ENCODE measurements at regions not wholly inside any gene's neighbourhood (a gene's known extent, or its start where the extent isn't known, plus 50 kb on each side); places are given as distances from the start of the nearest gene placed in this dataset.
"Not testable (repeated sequence)": the region's sequence is repeated elsewhere in the genome, so short reads cannot be mapped to it uniquely, and the experiment has no call there.

GRCh38 chr2:147346142-147346541 lies 498.7 kb upstream of the ACVR2A start:
- DNase-seq (ENCODE audit: low spot score in 2 of 2) (no peak), FAIRE-seq (no peak)

DNA sequence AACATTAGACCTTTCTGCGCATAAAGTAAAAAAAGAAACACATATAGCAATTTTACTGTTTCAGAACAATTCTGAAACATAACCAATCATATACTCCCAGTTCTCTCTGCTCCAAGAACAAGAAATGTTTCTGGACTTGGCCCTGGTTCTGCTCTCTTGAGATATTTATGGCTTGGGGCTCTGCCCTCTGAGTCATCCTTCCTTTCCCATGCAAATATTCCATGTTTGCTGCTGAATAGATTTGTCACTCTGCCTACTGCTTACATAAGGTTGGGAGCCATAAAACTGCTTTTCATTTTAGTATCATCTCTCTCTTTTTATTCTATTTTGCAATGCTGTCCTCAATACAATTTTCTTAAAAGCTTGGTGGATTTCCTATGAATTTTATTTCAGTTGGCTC lies 499.6 kb upstream of the ACVR2A start:
- DNase-seq (ENCODE audit: low spot score in 2 of 2) = no peak
- no peak for FAIRE-seq

GRCh38 chr2:147342329-147342728 lies 502.5 kb upstream of the ACVR2A start:
- DNase-seq (ENCODE audit: low spot score in 2 of 2) = no peak
- no peak for FAIRE-seq

DNA sequence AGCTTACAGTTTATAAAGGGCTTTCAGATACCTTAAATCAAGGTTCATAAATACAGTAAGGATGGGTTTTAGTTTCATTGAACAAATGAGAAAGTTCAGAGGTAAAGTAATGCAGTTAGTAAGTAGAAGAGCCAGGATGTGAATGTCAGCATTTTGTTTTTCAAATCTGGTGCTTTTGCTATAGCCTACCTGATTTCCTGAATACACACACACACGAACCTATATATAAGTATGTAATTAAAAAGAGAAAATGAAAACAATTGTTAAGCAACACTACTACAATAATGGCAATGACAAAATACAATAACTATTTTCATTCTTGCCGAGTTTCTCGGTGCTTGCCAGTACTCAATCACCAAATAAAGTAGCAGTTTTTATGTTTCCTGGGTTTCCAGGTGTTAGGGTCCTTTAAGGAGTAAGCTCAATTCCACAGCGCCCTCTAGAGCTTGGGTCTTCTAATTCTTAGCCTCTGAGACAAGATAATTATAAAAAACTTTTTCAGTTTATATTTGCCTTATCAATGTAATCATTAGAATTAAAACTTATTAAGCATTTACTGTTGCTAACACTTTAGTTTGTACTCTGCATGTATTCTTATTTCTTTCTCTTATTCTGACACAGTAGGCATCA lies 512.9 kb upstream of the ACVR2A start:
- DNase-seq (ENCODE audit: low spot score in 2 of 2) (no peak), FAIRE-seq (no peak)

- no peak for DNase-seq (ENCODE audit: low spot score in 2 of 2)
- FAIRE-seq = no peak
Observed at GRCh38 chr2:147330925-147331324, 513.9 kb upstream of the ACVR2A start.

DNA sequence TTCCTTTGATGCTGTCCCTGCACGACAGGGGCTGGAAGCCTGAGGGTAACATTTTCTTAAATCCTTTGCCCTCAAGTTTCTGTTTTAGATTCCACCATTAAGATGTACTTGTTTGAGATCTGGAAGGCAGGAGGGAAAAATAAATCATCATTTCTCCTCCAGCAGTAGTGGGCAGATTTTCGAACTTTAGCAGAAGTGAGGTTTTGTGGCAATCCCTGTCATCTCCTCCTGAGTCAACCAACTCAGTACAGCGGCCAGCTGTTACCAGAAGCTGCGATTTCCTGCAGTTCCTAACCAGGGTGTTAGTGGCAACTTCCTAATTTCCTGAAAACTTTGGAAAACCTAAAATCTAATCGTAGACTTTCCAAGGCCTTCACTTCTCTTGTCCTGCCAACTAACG lies 517.2 kb upstream of the ACVR2A start:
- DNase-seq (ENCODE audit: low spot score in 2 of 2) = no peak
- FAIRE-seq = no peak

- FAIRE-seq (no peak), DNase-seq (ENCODE audit: low spot score in 2 of 2) (no peak)
Observed at GRCh38 chr2:147325990-147326389, 518.8 kb upstream of the ACVR2A start.

GRCh38 chr2:147320146-147320545 lies 524.7 kb upstream of the ACVR2A start:
- no peak for FAIRE-seq

DNA sequence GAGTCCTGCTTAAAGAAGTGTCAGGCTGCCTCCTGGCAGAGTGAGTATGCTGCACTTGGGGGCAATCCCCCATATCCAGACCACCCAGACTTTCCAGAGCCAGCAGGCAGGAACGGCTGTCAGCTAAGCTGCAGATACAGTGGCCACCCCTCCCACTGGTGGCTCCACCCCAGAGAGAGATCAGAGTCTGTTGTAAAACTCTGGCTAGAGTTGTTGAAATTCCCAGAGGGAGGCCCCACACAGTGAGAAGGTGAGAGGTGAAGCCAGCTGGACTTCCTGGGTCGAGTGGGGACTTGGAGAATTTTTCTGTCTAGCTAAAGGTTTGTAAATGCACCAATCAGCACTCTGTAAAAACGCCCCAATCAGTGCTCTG lies 533.8 kb upstream of the ACVR2A start:
- no peak for FAIRE-seq
- DNase-seq (ENCODE audit: low spot score in 2 of 2) = no peak

More at GRCh38 chr2:147320146-147320545, 524.7 kb upstream of the ACVR2A start:
- no peak for DNase-seq (ENCODE audit: low spot score in 2 of 2)

DNA sequence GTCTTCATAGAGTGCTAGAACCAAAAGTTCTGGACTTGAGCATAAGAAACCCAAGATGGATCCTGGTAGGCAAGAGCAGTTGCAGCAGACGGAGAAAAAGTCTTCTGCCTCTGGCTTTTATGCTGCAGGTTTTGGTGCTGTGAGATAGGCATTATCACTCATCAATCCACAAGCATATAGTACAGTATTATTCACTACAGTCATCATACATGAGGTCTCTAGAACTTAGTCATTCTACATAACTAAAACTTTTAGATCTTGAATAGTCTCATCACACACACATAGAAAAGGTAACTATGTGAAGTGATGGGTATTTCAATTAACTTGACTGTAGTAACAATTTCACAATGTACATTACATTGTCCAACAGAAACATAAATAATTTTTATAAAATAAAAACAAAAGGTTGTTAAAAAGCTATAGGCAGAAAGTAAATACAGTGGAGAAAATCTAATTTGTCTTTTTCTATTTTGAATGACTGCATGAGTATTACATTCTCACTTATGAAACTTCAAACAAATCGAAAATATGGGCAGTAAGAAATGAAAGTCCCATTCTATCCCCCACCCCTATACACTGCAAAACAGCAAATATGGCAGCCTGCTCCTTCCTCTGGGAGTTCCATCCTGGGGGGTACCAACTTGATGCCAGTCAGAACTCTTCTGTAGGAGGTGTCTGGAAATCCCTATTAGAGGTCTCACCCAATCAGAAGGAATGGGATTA lies 534.3 kb upstream of the ACVR2A start:
- FAIRE-seq = peak; percentile 3
- DNase-seq (ENCODE audit: low spot score in 2 of 2) = no peak

DNA sequence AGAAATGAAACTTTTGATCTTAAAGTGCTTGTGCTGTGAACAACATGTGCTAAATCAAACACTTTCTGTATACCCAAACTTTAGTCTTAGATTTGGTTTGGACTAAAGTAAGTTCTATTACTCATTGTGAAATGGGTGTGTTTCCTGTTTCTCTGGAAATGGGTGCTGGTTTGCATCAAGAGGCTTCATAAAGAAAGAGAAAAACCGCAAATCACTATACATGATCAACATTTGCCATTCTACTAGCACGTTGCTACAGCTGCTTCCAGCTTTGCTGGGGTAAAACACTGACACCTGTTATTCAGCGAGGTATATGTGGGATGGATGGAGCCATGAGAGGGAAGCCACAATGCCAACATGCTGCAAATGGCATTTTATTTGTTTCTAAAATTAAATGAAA lies 547.0 kb upstream of the ACVR2A start:
- no peak for FAIRE-seq
- no peak for DNase-seq (ENCODE audit: low spot score in 2 of 2)

DNA sequence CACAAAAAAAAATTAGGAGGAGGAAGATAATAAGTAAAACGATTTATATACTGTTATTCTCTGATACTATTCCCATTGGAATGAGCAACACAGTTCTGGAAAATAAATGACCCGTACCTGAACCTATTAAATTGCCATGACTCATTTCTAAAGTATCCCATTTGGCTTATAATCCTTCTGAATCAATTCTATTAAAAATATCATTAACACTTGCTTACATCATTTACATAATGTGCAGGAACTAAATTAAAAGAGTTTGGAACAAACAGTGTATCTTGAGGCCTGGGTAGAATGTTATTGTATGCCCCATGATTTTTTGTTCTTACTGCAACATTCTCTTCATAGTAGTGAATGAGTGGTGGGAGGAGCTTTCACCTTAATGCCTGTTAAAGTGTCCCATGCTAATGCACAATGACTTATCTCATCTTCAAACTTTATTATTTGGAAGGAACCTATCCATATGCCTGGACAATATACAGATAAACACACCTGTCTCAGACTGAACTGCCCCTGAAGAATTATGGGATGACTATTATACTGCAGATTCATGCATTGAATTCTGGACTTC lies 549.9 kb upstream of the ACVR2A start:
- no peak for DNase-seq (ENCODE audit: low spot score in 2 of 2)
- FAIRE-seq = no peak

GRCh38 chr2:147293991-147294824 lies 550.6 kb upstream of the ACVR2A start:
- no peak for FAIRE-seq
- no peak for DNase-seq (ENCODE audit: low spot score in 2 of 2)

- DNase-seq (ENCODE audit: low spot score in 2 of 2) (no peak), FAIRE-seq (no peak)
Observed at GRCh38 chr2:147288131-147288530, 556.7 kb upstream of the ACVR2A start.

DNA sequence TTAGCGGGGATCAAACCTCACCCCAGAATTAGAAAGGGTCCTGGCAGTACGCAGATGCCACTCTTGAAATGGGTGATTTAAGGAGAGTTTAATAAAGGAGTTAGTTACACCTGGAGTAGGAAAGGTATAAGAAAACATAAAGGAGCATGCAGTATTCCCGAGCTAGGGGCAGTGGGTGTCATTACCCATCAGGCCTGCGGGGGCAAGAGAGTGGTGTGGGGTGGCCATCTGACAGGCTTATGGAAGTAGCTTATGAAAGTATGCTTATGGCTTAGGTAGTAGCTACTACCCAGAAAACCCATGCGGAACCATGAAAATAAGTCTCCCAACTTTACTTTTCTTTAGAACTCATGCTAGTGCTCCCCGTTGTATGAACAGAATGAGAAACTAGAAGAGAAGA lies 568.9 kb upstream of the ACVR2A start:
- no peak for DNase-seq (ENCODE audit: low spot score in 2 of 2)
- no peak for FAIRE-seq

GRCh38 chr2:147273628-147274027 lies 571.2 kb upstream of the ACVR2A start:
- DNase-seq (ENCODE audit: low spot score in 2 of 2) (no peak), FAIRE-seq (no peak)

GRCh38 chr2:147273106-147273505 lies 571.7 kb upstream of the ACVR2A start:
- DNase-seq (ENCODE audit: low spot score in 2 of 2) (no peak), FAIRE-seq (no peak)

- not testable (repeated sequence) for DNase-seq (ENCODE audit: low spot score in 2 of 2); FAIRE-seq
Observed at GRCh38 chr2:147269581-147269980, 575.2 kb upstream of the ACVR2A start.

DNA sequence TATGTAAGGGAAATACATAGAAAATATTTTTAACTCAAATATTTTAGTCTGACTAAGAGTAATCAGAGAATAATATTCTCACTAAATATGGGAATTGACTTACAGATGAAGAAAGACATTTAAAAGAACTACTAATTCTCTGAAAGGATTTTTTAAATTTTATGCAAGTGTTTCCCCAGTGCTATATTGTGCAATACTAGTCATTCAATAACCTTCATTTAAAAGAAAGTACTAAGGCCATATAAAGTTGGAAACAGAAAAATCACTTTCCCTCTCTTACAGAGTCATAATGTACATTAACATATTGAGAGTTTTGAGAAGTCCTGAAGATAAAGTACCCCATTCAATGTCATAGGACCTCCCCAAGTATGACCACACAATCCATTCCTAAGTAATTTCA lies 584.6 kb upstream of the ACVR2A start:
- DNase-seq (ENCODE audit: low spot score in 2 of 2) (no peak), FAIRE-seq (no peak)

DNA sequence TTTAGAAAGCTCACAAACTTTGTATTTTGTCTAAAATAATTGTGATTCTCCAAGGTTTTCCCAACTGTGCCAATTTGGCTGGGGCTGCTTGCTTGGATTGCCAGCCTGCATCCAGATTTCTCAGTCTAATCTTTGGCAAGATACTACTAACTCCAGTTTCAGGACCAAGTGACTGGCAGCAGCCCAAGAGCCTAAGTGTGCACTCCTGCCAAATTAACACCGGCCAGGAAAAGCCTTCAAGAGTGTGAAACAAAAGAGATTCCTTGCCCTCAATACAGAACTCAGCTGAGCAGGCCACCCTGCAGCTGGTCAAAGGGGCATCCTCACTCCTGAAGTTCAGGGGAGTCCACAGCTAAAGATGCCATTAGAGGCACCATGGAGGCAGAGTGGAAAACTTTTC lies 589.0 kb upstream of the ACVR2A start:
- no peak for FAIRE-seq
- DNase-seq (ENCODE audit: low spot score in 2 of 2) = peak in 1 of 2 donors; percentile 6

DNA sequence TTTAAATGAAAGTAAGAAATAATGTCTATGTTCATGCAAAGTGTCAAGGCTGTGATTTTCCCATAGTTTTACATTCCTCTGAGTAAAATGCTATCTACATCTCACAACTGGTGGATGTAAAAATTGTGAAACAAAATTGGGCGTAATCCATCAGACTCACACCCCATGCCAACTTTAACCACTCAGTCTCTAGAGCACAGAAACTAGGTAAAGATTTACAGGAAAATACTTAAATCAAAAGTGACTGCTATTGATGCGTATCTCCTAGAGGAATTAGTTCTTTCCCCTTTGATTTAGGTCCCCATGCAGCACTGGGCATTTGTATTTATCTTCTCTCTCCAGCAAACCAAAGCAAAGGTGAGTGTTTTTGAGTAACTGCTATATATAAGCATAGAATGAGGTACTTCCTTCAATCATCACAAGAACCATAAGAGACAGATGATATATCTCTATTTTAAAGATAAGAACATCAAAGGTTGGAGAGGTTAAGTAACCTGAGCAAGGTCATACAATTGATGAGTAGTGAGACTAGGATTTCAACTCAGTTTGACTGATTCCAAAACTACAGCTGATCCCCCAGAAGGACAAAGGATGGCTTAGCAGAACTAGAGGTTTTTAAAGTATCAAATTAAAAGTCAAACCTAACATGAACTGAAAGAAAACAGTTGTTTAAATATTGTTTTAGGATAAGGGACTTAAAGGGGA lies 594.0 kb upstream of the ACVR2A start:
- DNase-seq (ENCODE audit: low spot score in 2 of 2) (no peak), FAIRE-seq (no peak)
